HCT116 (cell line): ENCODE measurements at regions not wholly inside any gene's neighbourhood (a gene's known extent, or its start where the extent isn't known, plus 50 kb on each side); places are given as distances from the start of the nearest gene placed in this dataset.

ENCODE experiments used
- ATAC-seq: fragments of 200-7000 bp; cut with Tn5 transposase; 2 replicates; pipeline ENCODE4 v1.9.1; 2020; ENCODE audit warnings: mild to moderate bottlenecking, moderate library complexity
- BruUV-seq: library from RNA; stranded (reverse); fragments of 400-500 nt; replicated peaks from 2 replicates; lab custom pipeline; 2021; lab: Mats Ljungman, UMichigan
- CTCF ChIA-PET: fragments of 300-600 bp; sonication (Branson Sonifier 250); formaldehyde crosslinking; loops from one replicate; lab custom pipeline; 2021; ENCODE audit warnings: antibody characterized with exemption; lab: Charles Lee
- POLR2A ChIA-PET: fragments of 300-600, 350-600 bp; sonication (Branson Sonifier 250); formaldehyde crosslinking; loops from one replicate; lab custom pipeline; 2021; ENCODE audit warnings: antibody characterized with exemption; lab: Charles Lee
- RAD21 ChIA-PET, 2 experiments: fragments of 300-600 bp; sonication (Branson Sonifier 250); formaldehyde crosslinking; loops; one replicate each; lab custom pipeline; 2023; ENCODE audit warnings: low total read pairs in 2 of 2; ENCODE audit not compliant: uncharacterized antibody in 2 of 2, unreplicated experiment in 2 of 2, low non-redundant PET in 1 of 2; lab: Charles Lee
- DNase-seq: peaks from one replicate; pipeline ENCODE4 v3.0.0-alpha.2; 2010; ENCODE audit warnings: low read depth, low spot score
- H2AFZ ChIP-seq: fragments of 200-600 bp; shearing (Covaris generic), sonication (generic); 2 replicates; pipeline ENCODE4 v1.6.1; 2017; ENCODE audit warnings: low read depth, mixed run types, mixed read lengths, antibody characterized with exemption, low read length; ENCODE audit not compliant: poor library complexity, severe bottlenecking
- H3K27ac ChIP-seq: 2 replicates; pipeline ENCODE4 v1.5.1; 2012; ENCODE audit warnings: low read depth, low read length
- H3K27me3 ChIP-seq: fragments of 200-600 bp; sonication (generic); 2 replicates; pipeline ENCODE4 v1.6.1; 2016; ENCODE audit warnings: mixed run types, low read length, mixed read lengths; ENCODE audit not compliant: insufficient read depth
- H3K36me3 ChIP-seq, 2 experiments: fragments of 200-500 bp in 1 of 2; fragments of 200-600 bp in 1 of 2; sonication (Bioruptor generic) in 1 of 2; sonication (generic) in 1 of 2; 2 replicates each; pipeline versions ENCODE4 v1.5.1 to v1.6.1; 2014 to 2016; ENCODE audit warnings: low read length in 2 of 2, inconsistent platforms in 1 of 2, mixed read lengths in 1 of 2, mixed run types in 1 of 2; ENCODE audit not compliant: insufficient read depth in 2 of 2, control insufficient read depth in 1 of 2
- H3K4me1 ChIP-seq, 2 experiments: fragments of 200-600 bp in 1 of 2; sonication (generic) in 1 of 2; 2 replicates each; pipeline versions ENCODE4 v1.5.1 to v1.6.1; 2012 to 2017; ENCODE audit warnings: low read length in 2 of 2, inconsistent platforms in 1 of 2, mild to moderate bottlenecking in 1 of 2, mixed read lengths in 1 of 2, mixed run types in 1 of 2, moderate library complexity in 1 of 2; ENCODE audit not compliant: insufficient read depth in 2 of 2, control insufficient read depth in 1 of 2
- H3K4me2 ChIP-seq: fragments of 200-600 bp; sonication (generic); 2 replicates; pipeline ENCODE4 v1.6.1; 2017; ENCODE audit warnings: mixed run types, low read length, mixed read lengths
- H3K4me3 ChIP-seq, 2 experiments: fragments of 200-600 bp in 1 of 2; sonication (generic) in 1 of 2; replicated peaks in 1 of 2; 2 replicates each; pipeline ENCODE4 v1.5.1; 2011 to 2016; ENCODE audit warnings: low read length in 2 of 2, control low read depth in 1 of 2, low read depth in 1 of 2, mild to moderate bottlenecking in 1 of 2, mixed read lengths in 1 of 2, mixed run types in 1 of 2
- H3K79me2 ChIP-seq: fragments of 200-600 bp; sonication (generic); 2 replicates; pipeline ENCODE4 v1.6.1; 2017; ENCODE audit warnings: mild to moderate bottlenecking, mixed run types, low read length, moderate library complexity, mixed read lengths; ENCODE audit not compliant: insufficient read depth
- H3K9ac ChIP-seq: fragments of 200-600 bp; sonication (generic); 2 replicates; pipeline ENCODE4 v1.6.1; 2016; ENCODE audit warnings: low read length, mixed read lengths
- H3K9me2 ChIP-seq: fragments of 200-600 bp; sonication (generic), shearing (Covaris generic); 2 replicates; pipeline ENCODE4 v1.6.1; 2017; ENCODE audit warnings: mixed run types, mild to moderate bottlenecking, moderate library complexity; ENCODE audit not compliant: insufficient read depth
- H3K9me3 ChIP-seq, 2 experiments: fragments of 200-500 bp in 1 of 2; fragments of 200-600 bp in 1 of 2; sonication (Bioruptor generic) in 1 of 2; sonication (generic) in 1 of 2; 2 replicates each; pipeline ENCODE4 v1.6.1; 2014 to 2017; ENCODE audit warnings: low read length in 2 of 2, mixed read lengths in 2 of 2, inconsistent platforms in 1 of 2, low read depth in 1 of 2, mild to moderate bottlenecking in 1 of 2, mixed run types in 1 of 2, moderate library complexity in 1 of 2; ENCODE audit not compliant: control insufficient read depth in 1 of 2, insufficient read depth in 1 of 2
- H4K20me1 ChIP-seq: fragments of 200-600 bp; sonication (generic), shearing (Covaris generic); 2 replicates; pipeline ENCODE4 v1.6.1; 2017; ENCODE audit warnings: mixed run types, mild to moderate bottlenecking, moderate library complexity; ENCODE audit not compliant: insufficient read depth
- CBX3 ChIP-seq: IDR thresholded peaks from 2 replicates; pipeline ENCODE4 v1.6.1; 2012; ENCODE audit warnings: low read depth
- CEBPB ChIP-seq: IDR thresholded peaks from 2 replicates; pipeline ENCODE4 v1.6.1; 2012; ENCODE audit warnings: low read depth
- EGR1 ChIP-seq: IDR thresholded peaks from 2 replicates; pipeline ENCODE4 v1.6.1; 2012; ENCODE audit warnings: low read depth
- ELF1 ChIP-seq: IDR thresholded peaks from 2 replicates; pipeline ENCODE4 v1.6.1; 2012; ENCODE audit warnings: low read depth, borderline replicate concordance
- EZH2 ChIP-seq: fragments of 200-600 bp; sonication (generic); IDR thresholded peaks from 2 replicates; pipeline ENCODE4 v1.6.1; 2017; ENCODE audit warnings: antibody characterized with exemption, mixed run types
- FOSL1 ChIP-seq: IDR thresholded peaks from 2 replicates; pipeline ENCODE4 v1.6.1; 2012; ENCODE audit warnings: low read depth
- POLR2AphosphoS5 ChIP-seq: IDR thresholded peaks from 2 replicates; pipeline ENCODE4 v1.6.1; 2011; ENCODE audit warnings: mild to moderate bottlenecking, low read depth, low read length, moderate library complexity
- SIN3A ChIP-seq: IDR thresholded peaks from 2 replicates; pipeline ENCODE4 v1.6.1; 2012; ENCODE audit warnings: low read depth
- SP1 ChIP-seq: IDR thresholded peaks from 2 replicates; pipeline ENCODE4 v1.6.1; 2012; ENCODE audit warnings: low read depth
- SRF ChIP-seq: IDR thresholded peaks from 2 replicates; pipeline ENCODE4 v1.6.1; 2012; ENCODE audit warnings: low read depth
- TCF7L2 ChIP-seq: IDR thresholded peaks from 2 replicates; pipeline ENCODE4 v1.7.0; 2011; ENCODE audit warnings: borderline replicate concordance, inconsistent platforms; ENCODE audit not compliant: insufficient read depth, insufficient read length; ENCODE audit errors: extremely low read depth
- ZFX ChIP-seq: fragments of 450-650 bp; IDR thresholded peaks from 2 replicates; pipeline ENCODE4 v1.6.1; 2017
- ZNF274 ChIP-seq: fragments of 200-500 bp; sonication (Bioruptor generic); IDR thresholded peaks from 2 replicates; pipeline ENCODE4 v1.6.1; 2014; ENCODE audit warnings: mild to moderate bottlenecking, low read depth, low read length, inconsistent platforms
- intact Hi-C: fragments of 100-400 bp; cut with micrococcal nuclease; formaldehyde crosslinking; loops from 2 replicates; pipeline ENCODE4 v1.10.0; 2022
- TF ChIP-seq, protein P1 (sequence below): IDR thresholded peaks from 2 replicates; pipeline ENCODE4 v1.6.1; 2012
- TF ChIP-seq, protein P2 (sequence below): IDR thresholded peaks from 2 replicates; pipeline ENCODE4 v1.6.1; 2011; ENCODE audit warnings: mild to moderate bottlenecking, low read length, moderate library complexity; ENCODE audit not compliant: insufficient replicate concordance; ENCODE audit errors: extremely low read depth
- TF ChIP-seq, protein P3 (sequence below), 3 experiments: fragments of 200-600 bp in 1 of 3; sonication (generic) in 1 of 3; IDR thresholded peaks in 2 of 3; conservative IDR thresholded peaks in 1 of 3; 2 replicates each; pipeline ENCODE4 v1.5.1; 2012 to 2017; ENCODE audit warnings: low read depth in 2 of 3, low read length in 2 of 3, antibody characterized with exemption in 1 of 3, borderline replicate concordance in 1 of 3, control low read depth in 1 of 3, mild to moderate bottlenecking in 1 of 3, mixed read lengths in 1 of 3, mixed run types in 1 of 3, moderate library complexity in 1 of 3; ENCODE audit not compliant: insufficient read depth in 1 of 3

DNA sequence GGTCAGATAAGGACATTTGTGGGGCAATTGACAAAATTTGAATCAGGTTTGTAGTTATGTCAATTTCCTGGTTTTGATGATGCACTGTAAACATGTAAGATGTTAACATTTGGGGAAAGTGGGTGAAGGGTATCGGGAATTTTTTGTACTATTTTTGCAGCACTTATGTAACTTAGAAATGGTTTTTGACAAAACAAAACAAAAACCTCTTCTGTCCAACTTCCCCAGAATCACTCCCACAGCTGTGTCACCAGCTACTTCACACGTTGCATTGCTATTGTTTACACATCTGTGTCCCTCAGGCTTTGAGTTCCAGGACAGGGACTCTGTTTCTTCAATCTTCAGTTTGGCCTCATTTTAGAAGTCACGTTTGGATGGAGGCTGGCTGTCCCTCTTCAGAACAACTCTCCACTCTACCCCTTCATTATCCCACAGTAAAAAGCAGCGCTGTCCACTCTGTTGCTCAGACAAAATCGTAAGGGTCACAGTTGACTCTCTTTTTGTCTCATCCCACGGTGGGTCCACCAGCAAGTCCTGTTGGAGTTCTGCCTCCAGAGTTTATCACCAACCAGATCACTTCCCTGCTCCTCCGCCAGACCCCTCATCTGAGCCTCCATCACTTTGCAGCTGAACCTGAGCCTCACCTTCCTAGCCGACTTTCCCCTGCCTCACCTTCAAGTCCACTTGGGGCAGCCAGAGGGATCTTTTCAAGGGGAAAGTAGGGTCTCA, 63.2 kb downstream of the NENF start:
- Histone ChIP-seq H4K20me1 (no peaks in the 10 kb centered on the region), H3K9ac (no peak overlapping the region), H3K27ac (no peak overlapping the region), H3K79me2 (no peaks in the 10 kb centered on the region), H3K9me3 (no peaks in the 10 kb centered on the region), H3K36me3 (no peaks in the 10 kb centered on the region), H3K4me2 (no peak overlapping the region), H2AFZ (no peak overlapping the region), H3K4me1 (peaks cover 0 to 9% of the 10 kb centered on the region in 2 experiments; a peak in 2 of 4 replicates), H3K9me2 (no peaks in the 10 kb centered on the region), H3K4me3 (no peak overlapping the region), H3K27me3 (no peaks in the 10 kb centered on the region)
- BruUV-seq: no TSS peak
- CTCF ChIA-PET: no interaction called here
- ATAC-seq (no peak), DNase-seq (no peak)
- intact Hi-C loops: no loop called here
- POLR2A ChIA-PET: no interaction called here
- RAD21 ChIA-PET: no interaction called here
- TF ChIP-seq, protein P1, sequence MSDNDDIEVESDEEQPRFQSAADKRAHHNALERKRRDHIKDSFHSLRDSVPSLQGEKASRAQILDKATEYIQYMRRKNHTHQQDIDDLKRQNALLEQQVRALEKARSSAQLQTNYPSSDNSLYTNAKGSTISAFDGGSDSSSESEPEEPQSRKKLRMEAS: no peak
- TF ChIP-seq EGR1 (no peak), CBX3 (no peak), EZH2 (no peak), SP1 (no peak), POLR2AphosphoS5 (no peak), ZFX (no peak), ZNF274 (no peak), CEBPB (no peak), FOSL1 (no peak), SIN3A (no peak), ELF1 (no peak), SRF (no peak), TCF7L2 (no peak)
- TF ChIP-seq, protein P2, sequence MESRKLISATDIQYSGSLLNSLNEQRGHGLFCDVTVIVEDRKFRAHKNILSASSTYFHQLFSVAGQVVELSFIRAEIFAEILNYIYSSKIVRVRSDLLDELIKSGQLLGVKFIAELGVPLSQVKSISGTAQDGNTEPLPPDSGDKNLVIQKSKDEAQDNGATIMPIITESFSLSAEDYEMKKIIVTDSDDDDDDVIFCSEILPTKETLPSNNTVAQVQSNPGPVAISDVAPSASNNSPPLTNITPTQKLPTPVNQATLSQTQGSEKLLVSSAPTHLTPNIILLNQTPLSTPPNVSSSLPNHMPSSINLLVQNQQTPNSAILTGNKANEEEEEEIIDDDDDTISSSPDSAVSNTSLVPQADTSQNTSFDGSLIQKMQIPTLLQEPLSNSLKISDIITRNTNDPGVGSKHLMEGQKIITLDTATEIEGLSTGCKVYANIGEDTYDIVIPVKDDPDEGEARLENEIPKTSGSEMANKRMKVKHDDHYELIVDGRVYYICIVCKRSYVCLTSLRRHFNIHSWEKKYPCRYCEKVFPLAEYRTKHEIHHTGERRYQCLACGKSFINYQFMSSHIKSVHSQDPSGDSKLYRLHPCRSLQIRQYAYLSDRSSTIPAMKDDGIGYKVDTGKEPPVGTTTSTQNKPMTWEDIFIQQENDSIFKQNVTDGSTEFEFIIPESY: no peak
- TF ChIP-seq, protein P3, sequence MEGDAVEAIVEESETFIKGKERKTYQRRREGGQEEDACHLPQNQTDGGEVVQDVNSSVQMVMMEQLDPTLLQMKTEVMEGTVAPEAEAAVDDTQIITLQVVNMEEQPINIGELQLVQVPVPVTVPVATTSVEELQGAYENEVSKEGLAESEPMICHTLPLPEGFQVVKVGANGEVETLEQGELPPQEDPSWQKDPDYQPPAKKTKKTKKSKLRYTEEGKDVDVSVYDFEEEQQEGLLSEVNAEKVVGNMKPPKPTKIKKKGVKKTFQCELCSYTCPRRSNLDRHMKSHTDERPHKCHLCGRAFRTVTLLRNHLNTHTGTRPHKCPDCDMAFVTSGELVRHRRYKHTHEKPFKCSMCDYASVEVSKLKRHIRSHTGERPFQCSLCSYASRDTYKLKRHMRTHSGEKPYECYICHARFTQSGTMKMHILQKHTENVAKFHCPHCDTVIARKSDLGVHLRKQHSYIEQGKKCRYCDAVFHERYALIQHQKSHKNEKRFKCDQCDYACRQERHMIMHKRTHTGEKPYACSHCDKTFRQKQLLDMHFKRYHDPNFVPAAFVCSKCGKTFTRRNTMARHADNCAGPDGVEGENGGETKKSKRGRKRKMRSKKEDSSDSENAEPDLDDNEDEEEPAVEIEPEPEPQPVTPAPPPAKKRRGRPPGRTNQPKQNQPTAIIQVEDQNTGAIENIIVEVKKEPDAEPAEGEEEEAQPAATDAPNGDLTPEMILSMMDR (IDR thresholded peaks at IDR 0.05 in 2 of 3, conservative IDR thresholded peaks at IDR 0.05 in 1 of 3; ENCODE audit: borderline replicate concordance in 1 of 3, insufficient read depth in 1 of 3, low read depth in 2 of 3, low read length in 2 of 3): no peak
